Cerebellar nuclear complex (tissue), 1 donor: ENCODE measurements at regions not wholly inside any gene's neighbourhood (a gene's known extent, or its start where the extent isn't known, plus 50 kb on each side); places are given as distances from the start of the nearest gene placed in this dataset.

ENCODE experiments used
- DNase-seq, 2 experiments: peaks; one replicate each; lab custom pipeline; 2025; lab: John Stamatoyannopoulos, UW

- no peak for DNase-seq
These were observed 181.1 kb downstream of the SEC14L1 start for GRCh38 chr17:77321649-77322513.

GRCh38 chr17:77322514-77323412 lies 182.0 kb downstream of the SEC14L1 start:
- DNase-seq: no peak

GRCh38 chr17:77323413-77324171 lies 182.8 kb downstream of the SEC14L1 start:
- no peak for DNase-seq

- DNase-seq: no peak
These were observed 183.5 kb downstream of the SEC14L1 start for GRCh38 chr17:77324227-77324626.

- DNase-seq: no peak
These were observed 184.9 kb downstream of the SEC14L1 start for GRCh38 chr17:77325577-77326075.

- no peak for DNase-seq
These were observed 185.4 kb downstream of the SEC14L1 start for GRCh38 chr17:77326076-77326591.

GRCh38 chr17:77326636-77327035 lies 185.9 kb downstream of the SEC14L1 start:
- no peak for DNase-seq

- no peak for DNase-seq
These were observed 186.4 kb downstream of the SEC14L1 start for GRCh38 chr17:77327181-77327565.

GRCh38 chr17:77327566-77328464 lies 187.0 kb downstream of the SEC14L1 start:
- DNase-seq: no peak

GRCh38 chr17:77328823-77329740 lies 188.3 kb downstream of the SEC14L1 start:
- DNase-seq: no peak

GRCh38 chr17:77329741-77330531 lies 189.2 kb downstream of the SEC14L1 start:
- DNase-seq: no peak

- no peak for DNase-seq
These were observed 189.9 kb downstream of the SEC14L1 start for GRCh38 chr17:77330602-77331081.

- peak in 1 of 2 experiments; percentile 80 for DNase-seq
These were observed 190.6 kb downstream of the SEC14L1 start for GRCh38 chr17:77331301-77331864.

- no peak for DNase-seq
These were observed 191.5 kb downstream of the SEC14L1 start for GRCh38 chr17:77332034-77332971.

- no peak for DNase-seq
These were observed 192.4 kb downstream of the SEC14L1 start for GRCh38 chr17:77332981-77333685.

- no peak for DNase-seq
These were observed 196.4 kb downstream of the SEC14L1 start for GRCh38 chr17:77337150-77337549.
